SK-N-SH treated with all-trans-retinoic acid at 6 μM for 48 hours (cell line): ENCODE measurements at regions not wholly inside any gene's neighbourhood (a gene's known extent, or its start where the extent isn't known, plus 50 kb on each side); places are given as distances from the start of the nearest gene placed in this dataset.

Experiments used
- ARNTL ChIP-seq: fragments of 450-650 bp; formaldehyde crosslinking; IDR thresholded peaks from 2 replicates; pipeline ENCODE4 v1.5.0; 2020; ENCODE audit warnings: low read depth, mild to moderate bottlenecking, moderate library complexity, borderline replicate concordance
- BACH2 ChIP-seq: fragments of 250-450 bp; sonication (Bioruptor Pico); IDR thresholded peaks from 2 replicates; pipeline ENCODE4 v1.9.0; 2021; ENCODE audit warnings: mild to moderate bottlenecking, borderline replicate concordance
- ESRRG ChIP-seq: fragments of 250-450 bp; sonication (Bioruptor Pico); IDR thresholded peaks from 2 replicates; pipeline ENCODE4 v1.6.1; 2021; ENCODE audit warnings: mild to moderate bottlenecking
- OSR1 ChIP-seq: fragments of 250-450 bp; sonication (Bioruptor Pico); IDR thresholded peaks from 2 replicates; pipeline ENCODE4 v1.8.0; 2022; ENCODE audit warnings: moderate library complexity, mild to moderate bottlenecking, inconsistent platforms
- PATZ1 ChIP-seq: fragments of 250-450 bp; sonication (Bioruptor Pico); IDR thresholded peaks from 2 replicates; pipeline ENCODE4 v1.8.0; 2020; ENCODE audit warnings: mild to moderate bottlenecking, moderate library complexity, borderline replicate concordance
- RARB ChIP-seq: fragments of 250-450 bp; sonication (Bioruptor Pico); IDR thresholded peaks from 2 replicates; pipeline ENCODE4 v1.8.0; 2021; ENCODE audit warnings: mild to moderate bottlenecking, moderate library complexity
- SNAI2 ChIP-seq: fragments of 250-450 bp; sonication (Bioruptor Pico); IDR thresholded peaks from 2 replicates; pipeline ENCODE4 v1.5.0; 2020; ENCODE audit warnings: mild to moderate bottlenecking, moderate library complexity
- TOX ChIP-seq: fragments of 250-450 bp; sonication (Bioruptor Pico); IDR thresholded peaks from 2 replicates; pipeline ENCODE4 v1.8.0; 2021; ENCODE audit warnings: mild to moderate bottlenecking, moderate library complexity, borderline replicate concordance
- TSHZ2 ChIP-seq: fragments of 250-450 bp; sonication (Bioruptor Pico); IDR thresholded peaks from 2 replicates; pipeline ENCODE4 v1.5.0; 2020; ENCODE audit warnings: mild to moderate bottlenecking, moderate library complexity
- ZFP30 ChIP-seq: fragments of 450-650 bp; formaldehyde crosslinking; IDR thresholded peaks from 2 replicates; pipeline ENCODE4 v1.5.0; 2022; ENCODE audit warnings: mild to moderate bottlenecking, moderate library complexity
- ZNF70 ChIP-seq: fragments of 450-650 bp; formaldehyde crosslinking; IDR thresholded peaks from 2 replicates; pipeline ENCODE4 v1.5.0; 2020; ENCODE audit warnings: mild to moderate bottlenecking, moderate library complexity
- ZNF8 ChIP-seq: fragments of 450-650 bp; formaldehyde crosslinking; IDR thresholded peaks from 2 replicates; pipeline ENCODE4 v1.5.0; 2020; ENCODE audit warnings: mild to moderate bottlenecking, moderate library complexity
- TF ChIP-seq, protein P1 (sequence below): fragments of 250-450 bp; sonication (Bioruptor Pico); IDR thresholded peaks from 2 replicates; pipeline ENCODE4 v1.5.1; 2020; ENCODE audit warnings: low read depth, mild to moderate bottlenecking, moderate library complexity

GRCh38 chr13:81244011-81244410 is 903.1 kb upstream of the SPRY2 start:
- TF ChIP-seq, protein P1, sequence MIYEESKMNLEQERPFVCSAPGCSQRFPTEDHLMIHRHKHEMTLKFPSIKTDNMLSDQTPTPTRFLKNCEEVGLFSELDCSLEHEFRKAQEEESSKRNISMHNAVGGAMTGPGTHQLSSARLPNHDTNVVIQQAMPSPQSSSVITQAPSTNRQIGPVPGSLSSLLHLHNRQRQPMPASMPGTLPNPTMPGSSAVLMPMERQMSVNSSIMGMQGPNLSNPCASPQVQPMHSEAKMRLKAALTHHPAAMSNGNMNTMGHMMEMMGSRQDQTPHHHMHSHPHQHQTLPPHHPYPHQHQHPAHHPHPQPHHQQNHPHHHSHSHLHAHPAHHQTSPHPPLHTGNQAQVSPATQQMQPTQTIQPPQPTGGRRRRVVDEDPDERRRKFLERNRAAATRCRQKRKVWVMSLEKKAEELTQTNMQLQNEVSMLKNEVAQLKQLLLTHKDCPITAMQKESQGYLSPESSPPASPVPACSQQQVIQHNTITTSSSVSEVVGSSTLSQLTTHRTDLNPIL (CRISPR knock-in tag), result no peak
- TF ChIP-seq ZNF8, result no peak
- no peak for TF ChIP-seq ESRRG
- no peak for TF ChIP-seq ARNTL (CRISPR knock-in tag)
- TF ChIP-seq ZFP30 (CRISPR knock-in tag), result no peak
- TF ChIP-seq PATZ1 (CRISPR knock-in tag), result no peak
- TF ChIP-seq RARB (CRISPR knock-in tag), result no peak
- no peak for TF ChIP-seq TOX (CRISPR knock-in tag)
- TF ChIP-seq OSR1 (CRISPR knock-in tag), result no peak
- TF ChIP-seq SNAI2 (CRISPR knock-in tag), result no peak
- no peak for TF ChIP-seq BACH2
- TF ChIP-seq TSHZ2 (CRISPR knock-in tag), result no peak
- no peak for TF ChIP-seq ZNF70
